ENCODE measurements at regions not wholly inside any gene's neighbourhood (a gene's known extent, or its start where the extent isn't known, plus 50 kb on each side); places are given as distances from the start of the nearest gene placed in this dataset.

DNA sequence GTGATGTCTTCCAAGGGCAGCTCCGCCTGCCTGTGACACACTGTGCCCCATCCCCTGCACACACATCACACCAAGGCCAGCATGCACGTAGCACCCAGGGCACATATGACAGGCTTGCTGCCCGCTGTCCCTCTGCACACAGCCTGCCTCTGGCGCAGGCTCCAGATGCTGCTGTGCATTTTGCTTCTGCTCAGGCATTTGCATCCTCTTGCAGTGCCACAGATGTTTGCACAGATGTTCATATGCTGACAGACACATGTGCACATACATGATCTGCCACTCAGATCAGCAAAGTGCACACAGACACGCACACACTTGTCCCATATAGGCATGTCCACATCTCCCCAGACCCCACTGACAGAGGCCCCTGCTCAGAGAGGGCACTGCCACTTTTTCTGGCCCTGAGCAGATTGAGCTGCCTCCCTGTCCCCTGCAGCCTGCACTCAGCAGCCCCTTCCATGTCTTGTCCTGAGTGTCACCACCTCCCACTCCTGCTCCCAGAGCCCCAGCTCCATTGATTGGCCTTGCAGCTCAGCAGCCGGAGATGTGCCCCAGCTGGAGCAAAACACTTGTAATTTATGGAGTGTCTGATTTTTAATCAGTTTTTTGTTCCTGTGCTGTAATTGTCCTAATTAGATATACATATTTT is 115.1 kb upstream of the RPL38 start:
- DNase-seq (ENCODE audit: low spot score), result no peak

DNA sequence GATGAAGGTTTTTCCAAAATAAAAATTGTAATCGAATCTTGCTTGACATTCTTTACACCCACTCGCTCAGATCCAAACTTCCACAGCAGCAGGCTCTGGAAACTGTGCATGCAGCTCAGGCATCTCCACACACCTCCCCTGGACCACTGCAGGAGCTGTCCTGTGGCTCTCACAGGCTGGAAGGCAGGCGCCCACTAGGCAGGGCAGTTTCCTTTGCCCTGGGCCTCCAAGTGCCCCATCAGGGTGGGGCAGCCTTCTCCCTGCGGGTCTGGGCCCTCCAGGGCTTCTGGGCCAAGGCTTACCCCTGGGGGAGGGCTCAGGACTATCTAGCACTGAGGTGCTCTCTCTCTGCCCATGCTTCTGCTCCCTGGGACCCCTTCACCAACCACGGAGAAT is 114.5 kb upstream of the RPL38 start:
- DNase-seq (ENCODE audit: low spot score), result no peak

DNA sequence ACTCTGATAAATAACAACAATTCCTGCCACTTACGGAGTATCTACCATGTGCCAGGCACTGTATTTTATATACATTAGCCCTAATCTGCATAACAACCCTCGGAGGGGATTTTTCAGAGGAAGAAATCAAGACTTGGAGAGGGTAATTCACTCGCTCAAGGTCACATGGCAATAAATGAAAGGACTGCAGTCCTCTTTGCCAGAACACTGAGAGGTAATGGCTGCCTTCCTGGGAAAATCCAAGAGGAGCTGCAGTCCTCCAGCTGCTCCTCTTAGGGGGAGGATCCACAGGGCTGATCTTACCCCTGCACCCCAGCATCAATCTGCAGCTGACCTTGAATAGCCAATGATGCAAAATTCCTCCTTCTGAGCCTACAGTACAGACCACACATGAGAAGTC is 114.1 kb upstream of the RPL38 start:
- no peak for DNase-seq (ENCODE audit: low spot score)

DNA sequence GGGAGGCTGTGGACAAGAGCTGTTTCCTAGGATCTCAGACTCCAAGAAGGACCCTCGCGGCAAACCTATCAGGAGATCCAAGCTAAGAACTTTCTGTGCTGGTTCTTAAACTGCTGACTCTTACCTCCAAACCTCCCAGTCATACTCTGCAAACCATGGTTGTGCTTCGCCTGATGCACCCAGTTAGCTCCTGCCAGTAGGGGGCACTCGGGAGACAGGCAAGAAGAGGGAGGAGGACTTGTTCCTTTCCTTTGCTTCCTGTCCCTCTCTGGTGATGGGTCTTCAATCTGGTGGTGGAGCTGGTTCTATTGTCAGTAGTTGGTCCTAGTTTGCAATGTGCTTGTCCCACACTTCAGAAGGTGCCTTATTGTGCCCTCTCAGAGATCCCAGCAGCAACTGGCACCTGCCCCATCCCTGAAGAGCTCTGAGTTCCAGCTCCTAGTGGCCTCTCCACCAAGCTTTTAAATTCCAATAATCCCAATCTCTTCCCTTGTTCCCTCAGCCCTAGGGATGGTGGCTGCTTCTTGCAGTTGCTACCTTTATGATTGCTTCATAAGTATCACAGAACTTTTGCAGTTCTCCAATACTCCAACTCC is 113.5 kb upstream of the RPL38 start:
- DNase-seq (ENCODE audit: low spot score), result peak; percentile 80

DNA sequence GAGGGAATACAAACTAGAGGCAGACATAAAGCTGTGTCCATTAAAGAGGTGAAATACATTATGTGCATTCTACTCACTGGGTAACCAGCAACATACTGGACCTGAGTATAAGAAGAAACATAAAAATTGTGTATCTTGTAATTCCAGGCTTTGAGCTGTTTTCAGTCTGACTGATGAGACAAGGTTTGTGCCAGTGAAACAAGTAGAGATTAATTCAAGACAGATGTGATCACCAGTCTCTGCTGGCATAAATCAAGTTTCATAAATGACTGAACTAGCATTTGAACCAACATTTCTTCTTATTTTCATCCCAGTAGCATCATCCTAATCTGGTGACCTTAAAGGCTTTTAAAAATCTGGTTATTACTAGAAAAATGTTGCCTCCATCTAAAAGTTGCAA is 108.8 kb upstream of the RPL38 start:
- DNase-seq (ENCODE audit: low spot score), result no peak

DNA sequence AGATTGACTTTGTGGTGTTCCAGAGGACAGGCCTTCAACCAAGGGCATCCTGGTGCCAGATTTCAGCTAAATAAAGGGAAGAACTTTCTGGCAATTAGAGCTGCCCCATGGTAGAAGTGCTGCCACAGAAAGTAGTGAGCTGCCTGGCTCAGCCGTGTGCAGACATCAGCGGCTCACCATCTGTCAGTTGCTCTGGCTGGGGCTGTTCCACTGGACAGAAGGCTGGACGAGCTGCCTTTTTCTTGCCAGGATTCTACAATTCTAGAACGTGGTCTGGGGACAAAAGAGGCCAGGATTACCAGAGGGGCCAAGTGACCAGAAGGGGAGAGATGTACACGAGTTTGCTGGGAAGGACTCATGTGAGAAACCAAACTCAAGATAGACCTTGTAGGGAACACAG is 107.0 kb upstream of the RPL38 start:
- no peak for DNase-seq (ENCODE audit: low spot score)

DNA sequence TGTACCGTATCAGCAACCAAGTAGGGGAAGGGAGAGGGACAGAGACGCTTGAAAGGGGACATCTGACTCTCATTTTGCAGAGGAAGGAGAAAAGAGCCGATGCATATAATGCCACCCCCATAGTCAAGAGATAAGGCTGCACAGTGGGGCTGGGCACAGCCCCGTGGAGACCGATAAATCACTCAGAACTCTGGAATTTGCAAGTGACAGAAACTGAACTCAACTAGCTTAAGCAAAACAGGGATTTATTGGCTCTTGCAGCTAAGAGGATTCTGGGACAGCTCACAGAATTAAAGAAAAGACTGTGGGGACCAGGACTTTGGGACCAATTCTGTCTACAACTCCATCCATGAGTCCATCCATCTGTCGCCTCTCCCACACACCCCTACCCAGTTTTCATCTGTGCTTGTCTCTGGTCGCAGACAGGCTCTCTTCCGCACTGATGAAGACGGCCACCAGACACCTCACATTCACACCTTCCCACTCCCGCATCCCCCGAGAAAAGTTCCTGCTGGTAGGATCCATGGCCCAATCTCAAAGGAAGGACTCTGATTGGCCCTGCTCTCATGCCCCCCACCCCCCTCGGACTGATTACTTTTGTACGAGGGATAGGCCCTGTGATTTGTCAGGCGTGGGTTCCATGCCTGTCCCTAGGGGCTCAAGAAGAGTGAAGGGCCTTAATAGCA is 105.9 kb upstream of the RPL38 start:
- DNase-seq (ENCODE audit: low spot score), result no peak

DNA sequence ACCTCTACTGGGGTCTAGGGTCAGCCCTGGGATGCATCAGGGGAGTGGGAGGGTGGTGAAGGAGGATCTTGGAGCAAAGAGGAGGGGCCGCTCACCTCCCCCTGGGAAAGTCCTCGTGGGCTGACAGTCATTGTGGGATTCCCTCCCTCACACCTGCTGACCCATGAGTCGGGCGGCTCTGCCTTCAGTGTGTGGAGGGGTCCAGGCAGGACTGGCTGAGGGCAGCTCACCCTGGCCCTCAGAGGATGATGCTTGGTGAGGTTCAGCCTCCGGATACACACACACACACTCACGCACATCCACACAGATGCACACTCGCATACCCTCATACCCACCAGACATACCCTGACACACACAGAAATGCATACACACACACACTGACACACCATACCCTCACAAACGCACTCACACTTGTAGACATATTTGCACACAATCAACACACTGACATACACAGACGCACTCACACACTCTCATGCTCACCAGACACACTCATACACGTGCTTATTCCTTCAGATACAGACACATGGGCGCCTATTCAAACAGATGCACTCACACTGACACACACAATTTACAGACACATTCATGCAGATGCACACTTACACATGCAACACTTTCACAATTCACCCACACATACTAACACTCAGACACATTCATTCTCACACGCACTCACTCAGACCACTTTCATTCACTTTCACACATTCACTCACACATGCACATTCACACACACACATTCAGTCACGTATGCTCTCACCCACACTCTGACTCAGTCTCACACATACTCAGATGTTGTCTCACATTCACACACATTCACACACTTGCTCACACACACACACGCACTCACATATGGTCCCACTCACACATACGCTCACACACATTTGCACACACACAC is 105.1 kb upstream of the RPL38 start:
- DNase-seq (ENCODE audit: low spot score), result no peak

DNA sequence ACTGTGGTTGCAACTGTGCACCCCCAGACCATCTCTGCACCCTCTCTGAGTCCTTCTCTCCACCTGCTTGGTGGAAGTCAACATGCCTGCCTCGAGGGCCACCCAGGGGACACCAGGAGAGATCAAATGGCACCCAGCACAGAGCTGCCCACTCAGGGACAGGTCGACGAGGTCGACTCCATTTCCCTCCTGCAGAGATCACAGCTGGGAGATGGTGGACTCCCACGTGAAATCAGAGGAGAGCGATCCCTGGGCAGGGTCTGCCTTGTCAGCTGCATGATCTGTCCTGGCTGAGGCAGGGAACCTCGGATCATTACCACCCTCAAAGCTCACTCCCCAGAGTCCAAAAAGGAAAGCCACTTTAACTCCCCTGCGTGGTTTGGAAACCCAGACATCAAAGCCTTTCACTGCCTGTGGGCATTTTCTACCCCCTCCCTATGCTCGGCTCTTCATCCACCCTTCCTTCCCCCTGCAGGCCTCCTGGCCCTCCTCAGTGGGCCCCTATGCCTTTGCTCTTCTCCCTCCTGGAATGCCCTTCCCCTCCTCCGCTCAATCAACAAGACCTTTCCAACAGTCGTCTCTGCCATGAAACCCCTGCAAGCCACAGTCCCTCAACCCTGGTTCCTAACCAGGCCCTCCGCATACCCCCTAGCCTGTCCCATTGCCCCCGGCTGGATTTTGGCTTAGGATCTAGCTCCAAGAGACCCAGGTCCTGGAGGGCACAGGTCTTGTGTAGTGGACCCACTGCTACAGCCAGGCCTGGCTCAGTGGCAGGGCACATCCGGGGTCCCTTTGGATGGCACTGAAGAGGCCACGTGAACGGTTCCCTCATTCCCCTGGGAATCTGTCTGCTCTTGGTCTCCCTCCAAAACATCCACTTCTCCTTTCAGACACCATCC is 103.8 kb upstream of the RPL38 start:
- DNase-seq (ENCODE audit: low spot score), result no peak

DNA sequence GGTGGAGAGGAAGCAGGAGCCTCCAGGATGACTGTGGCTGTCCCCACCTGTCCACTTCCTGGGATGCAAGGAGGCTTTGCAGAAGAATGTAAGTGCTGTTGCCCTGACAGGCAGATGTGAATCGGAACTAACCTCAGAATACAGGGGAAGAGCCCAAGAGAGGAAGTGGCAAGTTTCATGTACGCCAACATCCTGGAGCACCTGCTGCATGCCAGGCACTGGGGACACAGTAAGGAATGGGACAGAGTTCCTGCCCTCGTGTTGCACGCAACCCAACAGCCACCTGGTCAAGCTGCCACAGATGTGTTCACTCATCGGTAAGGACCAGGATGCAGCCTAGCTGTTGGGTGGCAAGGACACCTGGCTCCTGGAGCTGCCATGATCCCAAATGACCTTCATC is 98.6 kb upstream of the RPL38 start:
- DNase-seq (ENCODE audit: low spot score), result no peak

DNA sequence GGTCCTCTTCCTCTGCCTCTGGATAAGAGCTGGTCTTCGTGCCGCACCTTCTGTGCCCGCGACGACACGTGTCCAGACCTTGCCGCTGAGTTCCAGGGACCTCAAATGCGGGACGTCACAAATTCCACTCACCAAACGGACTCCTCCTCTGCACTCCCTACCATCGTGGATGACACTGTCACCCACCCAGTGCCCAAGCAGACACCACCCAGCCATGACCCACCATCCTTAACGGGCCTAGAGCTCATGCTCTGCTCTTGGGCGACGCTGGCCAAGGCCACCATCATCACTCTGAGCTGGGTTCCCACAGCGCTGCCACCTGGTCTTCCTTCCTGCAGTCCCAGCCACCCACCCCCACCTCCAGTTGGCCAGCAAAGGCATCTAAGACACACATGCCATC is 96.4 kb upstream of the RPL38 start:
- no peak for DNase-seq (ENCODE audit: low spot score)

DNA sequence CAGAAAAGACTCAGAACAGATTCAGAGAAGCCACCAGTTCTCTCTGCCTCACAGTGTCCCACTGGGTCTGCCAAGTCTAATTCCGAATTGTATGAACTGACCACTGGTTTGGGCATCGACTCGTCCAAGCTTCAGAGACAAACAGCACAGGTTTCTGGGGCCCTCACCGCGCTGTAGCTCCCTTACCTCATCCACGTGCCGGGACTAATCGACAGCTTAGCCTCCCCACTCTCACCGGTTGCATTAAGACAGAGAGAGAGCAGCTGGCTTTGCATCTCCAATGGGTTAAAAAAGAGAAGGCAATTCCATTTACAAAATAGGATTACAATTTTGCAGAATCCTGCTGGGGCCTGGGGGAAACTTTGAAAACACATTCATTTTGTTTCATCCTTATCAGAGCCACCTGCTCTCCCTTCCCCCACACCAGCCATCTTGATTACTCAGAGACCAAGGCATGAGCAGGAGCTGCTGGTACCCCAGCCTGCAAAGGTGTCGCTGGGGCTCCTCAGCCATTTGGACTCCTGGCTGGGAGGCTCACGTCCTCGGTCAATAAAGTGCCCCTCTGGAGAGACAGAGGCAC is 95.3 kb upstream of the RPL38 start:
- no peak for DNase-seq (ENCODE audit: low spot score)

DNA sequence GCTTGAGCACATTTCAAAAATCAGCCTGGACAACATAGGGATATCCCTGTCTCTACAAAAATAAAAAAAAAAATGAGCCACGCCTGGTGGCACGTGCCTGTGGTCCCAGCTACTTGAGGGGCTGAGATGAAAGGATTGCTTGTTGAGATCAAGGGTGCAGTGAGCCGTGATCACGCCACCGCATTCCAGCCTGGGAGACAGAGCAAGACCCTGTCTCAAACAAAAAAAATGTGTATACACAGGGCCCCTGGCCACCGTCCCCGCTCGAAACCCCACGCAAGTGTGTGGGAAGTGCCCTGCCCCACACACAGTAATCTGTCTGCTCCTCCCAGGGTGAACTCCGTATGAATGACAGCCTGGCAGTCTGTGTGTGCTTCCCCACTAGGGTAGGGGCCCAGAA is 93.0 kb upstream of the RPL38 start:
- peak; percentile 69 for DNase-seq (ENCODE audit: low spot score)

DNA sequence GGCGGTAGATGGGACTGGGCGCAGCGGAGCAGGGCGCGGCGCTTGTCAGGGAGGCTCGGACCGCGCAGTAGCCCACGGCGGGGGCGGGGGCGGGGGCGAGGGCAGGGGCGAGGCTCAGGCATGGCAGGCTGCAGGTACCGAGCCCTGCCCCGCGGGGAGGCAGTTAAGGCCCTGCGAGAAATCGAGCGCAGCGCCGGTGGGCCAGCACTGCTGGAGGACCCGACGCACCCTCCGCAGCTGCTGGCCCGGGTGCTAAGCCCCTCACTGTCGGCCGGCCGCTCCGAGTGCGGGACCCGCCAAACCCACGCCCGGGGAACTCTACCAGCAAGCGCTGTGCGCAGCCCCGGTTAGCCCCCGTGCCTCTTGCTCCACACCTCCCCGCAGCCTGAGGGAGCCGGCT is 90.2 kb upstream of the RPL38 start:
- no peak for DNase-seq (ENCODE audit: low spot score)

DNA sequence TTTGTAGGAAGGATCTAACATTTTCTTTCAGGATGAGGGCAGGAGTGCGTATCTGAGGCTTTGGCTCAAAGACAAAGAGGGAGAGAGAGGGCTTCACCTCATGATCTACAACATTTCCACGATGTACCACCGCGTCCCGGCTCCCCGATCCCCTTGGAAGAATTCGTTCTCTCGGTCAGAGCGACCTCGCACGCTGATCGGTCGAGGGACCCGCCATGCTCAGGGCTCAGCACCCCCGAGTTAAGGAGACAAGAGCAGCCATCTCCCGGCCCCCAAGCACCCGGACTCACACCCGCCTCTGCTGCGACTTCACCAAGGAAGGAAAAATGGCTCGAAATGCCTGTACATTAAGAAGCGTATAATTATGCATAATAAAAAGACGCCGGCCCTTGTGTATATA is 89.5 kb upstream of the RPL38 start:
- no peak for DNase-seq (ENCODE audit: low spot score)

DNA sequence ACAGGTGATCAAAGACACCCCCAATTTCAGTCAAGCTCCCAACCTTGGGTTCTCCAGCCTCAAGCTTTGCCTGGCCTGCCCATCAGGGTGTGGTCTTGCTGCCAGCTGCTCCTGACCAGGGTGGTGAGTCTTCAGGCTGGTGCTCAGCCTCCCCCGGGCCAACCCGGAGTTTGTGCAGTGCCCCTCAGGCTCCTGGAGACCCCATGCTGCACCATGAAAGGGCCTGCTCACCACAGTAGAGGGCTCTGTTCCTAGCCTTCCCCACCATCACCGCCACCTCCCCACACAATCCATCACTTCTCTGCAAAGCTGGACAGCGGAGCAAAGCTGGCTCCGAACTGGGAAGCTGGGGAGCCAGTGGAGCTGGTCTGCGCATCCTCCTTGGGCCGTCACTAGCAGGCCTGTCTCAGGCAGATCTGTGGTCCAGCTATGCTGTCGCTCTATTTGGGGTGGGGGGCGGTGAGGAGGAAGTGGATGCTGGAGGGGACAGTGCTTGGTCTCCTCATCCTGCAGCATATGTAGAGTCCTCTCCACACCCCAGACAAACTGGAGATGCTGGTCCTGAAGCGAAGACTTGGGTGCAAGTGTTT is 88.5 kb upstream of the RPL38 start:
- DNase-seq (ENCODE audit: low spot score), result no peak

DNA sequence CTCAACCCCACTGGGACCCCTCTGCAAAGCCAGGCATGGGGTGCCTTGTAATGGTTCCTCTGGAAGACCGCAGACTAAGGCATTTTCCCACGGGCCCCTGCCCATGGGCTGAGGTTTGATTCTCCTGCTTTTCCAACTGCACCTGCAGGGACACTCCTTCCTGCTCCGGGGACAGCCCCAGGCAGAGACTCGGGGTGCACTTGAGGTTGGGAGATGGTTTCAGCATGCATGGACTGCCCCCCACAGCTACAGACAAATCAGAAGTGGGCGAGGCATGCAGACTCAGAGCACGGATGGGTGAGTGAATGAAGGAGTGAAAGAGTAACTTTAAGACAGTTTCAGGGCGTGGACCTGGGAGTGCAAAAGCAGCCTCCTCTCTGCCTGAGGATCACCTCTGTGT is 87.9 kb upstream of the RPL38 start:
- no peak for DNase-seq (ENCODE audit: low spot score)

DNA sequence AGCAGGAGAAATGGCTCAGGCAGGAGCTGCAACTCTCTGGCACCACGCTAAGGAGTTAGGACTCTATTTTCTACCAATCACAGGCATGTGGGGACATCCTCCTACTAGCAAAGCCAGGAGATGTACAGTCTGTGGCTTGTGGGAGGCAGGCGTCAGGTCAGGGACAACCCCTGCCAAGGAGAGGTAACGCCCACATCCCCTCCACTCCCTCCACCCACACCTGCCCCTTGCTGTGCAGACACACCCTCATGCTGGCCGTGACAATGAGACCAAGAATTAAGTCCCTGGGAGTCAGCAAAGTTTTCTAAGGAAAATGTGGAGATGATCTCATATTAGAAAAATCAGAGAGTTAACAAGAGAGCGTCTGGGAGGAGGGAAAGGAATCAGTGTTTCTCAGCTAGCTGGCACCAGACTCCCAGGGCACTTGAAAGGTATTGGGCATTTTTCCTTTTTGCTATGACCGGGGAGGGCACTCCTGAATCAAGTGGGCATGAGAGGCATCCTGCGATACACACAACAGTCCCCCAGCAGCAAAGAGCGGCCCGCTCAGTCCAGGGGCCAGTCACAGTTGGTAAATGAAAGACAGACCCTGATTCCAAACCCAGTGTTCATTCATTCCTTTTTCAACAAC is 87.3 kb upstream of the RPL38 start:
- no peak for DNase-seq (ENCODE audit: low spot score)

DNA sequence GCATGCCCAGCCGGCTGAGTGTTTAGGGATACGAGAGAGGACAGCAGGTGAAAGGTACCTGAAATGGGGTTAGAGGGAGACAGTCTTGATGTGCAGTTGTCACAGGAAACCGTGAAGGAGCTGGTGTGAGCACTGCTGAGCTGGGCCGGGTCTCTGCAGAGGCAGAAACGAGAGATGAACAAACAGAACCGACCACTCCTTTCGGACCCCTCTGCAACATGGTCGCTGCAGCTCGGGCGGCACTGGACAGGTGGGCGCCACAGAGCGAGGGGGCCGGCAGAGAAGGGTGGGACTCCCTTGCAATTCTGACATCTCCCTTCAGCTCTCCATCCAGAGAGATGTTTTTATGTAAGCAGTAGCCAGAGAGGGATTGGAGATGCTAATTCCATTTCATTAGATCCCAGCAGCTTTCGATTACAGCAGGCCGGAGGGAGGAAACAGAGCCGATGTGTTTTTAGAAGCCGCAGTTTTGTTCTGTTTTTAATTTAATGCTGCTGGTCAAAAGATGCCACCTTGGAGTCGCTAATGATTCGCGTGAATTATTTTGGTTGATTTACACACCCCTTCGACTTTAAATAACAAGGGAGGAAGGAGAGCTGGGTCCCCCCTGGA is 86.3 kb upstream of the RPL38 start:
- DNase-seq (ENCODE audit: low spot score), result no peak

DNA sequence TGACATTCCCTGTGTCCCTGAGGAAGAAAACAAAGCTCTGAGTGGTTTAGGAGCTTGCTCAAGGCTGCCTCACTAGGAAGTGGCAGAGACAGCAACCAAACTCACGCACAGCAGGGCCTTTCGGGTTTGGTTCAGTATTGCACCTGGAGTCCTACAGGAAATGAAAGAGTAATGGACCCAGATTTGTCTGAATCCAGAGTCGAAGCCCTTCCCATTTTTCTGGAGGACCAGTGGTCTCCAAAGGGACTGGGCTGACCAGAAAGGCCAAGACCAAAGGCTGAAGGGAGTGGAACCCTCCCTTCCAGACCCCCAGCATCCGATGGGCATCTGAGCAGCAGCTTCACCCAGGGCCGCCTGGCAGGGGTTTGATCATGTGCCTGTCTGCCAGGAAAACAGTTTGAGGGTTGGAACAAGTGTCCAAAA is 85.5 kb upstream of the RPL38 start:
- no peak for DNase-seq (ENCODE audit: low spot score)
